ENCODE measurements at regions not wholly inside any gene's neighbourhood (a gene's known extent, or its start where the extent isn't known, plus 50 kb on each side); places are given as distances from the start of the nearest gene placed in this dataset.
A peak's percentile ranks its signal among the peaks of the same experiment; 100 is the strongest.
"Not testable (repeated sequence)": the region's sequence is repeated elsewhere in the genome, so short reads cannot be mapped to it uniquely, and the experiment has no call there.

DNA sequence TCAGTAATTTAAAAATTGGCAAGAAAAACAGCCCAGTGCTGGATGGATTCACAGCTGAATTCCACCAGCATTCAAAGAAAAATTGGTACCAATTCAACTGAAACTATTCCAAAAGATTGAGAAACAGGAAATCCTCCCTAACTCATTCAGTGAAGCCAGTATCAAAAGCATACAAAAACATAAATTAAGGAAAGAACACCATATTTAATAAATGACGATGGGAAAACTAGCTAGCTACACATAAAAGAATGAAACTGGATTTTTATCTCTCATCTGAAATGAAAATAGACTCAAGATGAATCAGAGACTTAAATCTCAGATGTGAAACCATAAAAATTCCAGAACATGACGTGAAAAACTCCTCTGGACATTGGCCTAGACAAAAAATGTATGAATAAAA lies 516.8 kb upstream of the SPANXN1 start:
- Histone ChIP-seq H3K4me3 (no peak overlapping the region), H3K9me3 (no peaks in the 10 kb centered on the region), H3K36me3 (no peaks in the 10 kb centered on the region), H3K27me3 (no peaks in the 10 kb centered on the region)
- no peak for DNase-seq

DNA sequence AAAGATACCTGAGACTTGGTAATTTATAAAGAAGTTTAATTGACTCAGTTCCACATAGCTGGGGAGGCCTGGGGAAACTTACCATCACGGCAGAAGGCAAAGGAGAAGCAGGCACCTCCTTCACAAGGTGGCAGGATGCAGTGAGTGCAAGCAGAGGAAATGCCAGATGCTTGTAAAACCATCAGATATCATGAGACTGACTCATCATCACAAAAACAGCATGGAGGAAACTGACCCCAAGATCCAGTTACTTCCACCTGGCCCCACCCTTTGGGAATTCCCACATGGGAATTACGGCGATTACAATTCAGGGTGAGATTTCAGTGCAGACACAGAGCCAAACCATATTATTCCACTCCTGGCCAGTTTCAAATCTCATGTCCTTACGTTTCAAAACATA lies 514.7 kb upstream of the SPANXN1 start:
- DNase-seq, result peak; percentile 0
- Histone ChIP-seq H3K36me3 (no peaks in the 10 kb centered on the region), H3K27me3 (no peaks in the 10 kb centered on the region), H3K9me3 (no peaks in the 10 kb centered on the region), H3K4me3 (no peak overlapping the region)

DNA sequence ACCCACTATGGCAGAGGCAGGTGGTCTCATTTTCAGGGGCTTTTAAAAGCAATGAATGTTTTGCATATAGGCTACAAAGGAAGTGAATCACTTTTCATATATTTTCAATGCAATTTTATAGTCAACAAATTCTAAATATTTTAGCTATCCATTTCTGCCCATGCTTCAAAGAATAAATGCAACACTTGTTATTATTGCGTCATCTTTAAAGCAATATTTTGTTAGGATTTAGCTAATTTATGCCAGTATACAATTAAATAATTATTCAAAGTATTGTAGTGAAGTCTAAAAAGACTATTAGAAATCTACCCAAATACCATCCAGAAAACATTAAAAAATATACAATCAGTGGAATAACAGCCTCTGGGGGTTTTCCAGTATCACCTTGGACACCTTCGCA lies 509.1 kb upstream of the SPANXN1 start:
- H3K4me3 ChIP-seq, result no peak overlapping the region
- no peaks in the 10 kb centered on the region for H3K36me3 ChIP-seq
- no peaks in the 10 kb centered on the region for H3K9me3 ChIP-seq
- H3K27me3 ChIP-seq, result no peaks in the 10 kb centered on the region
- no peak for DNase-seq

DNA sequence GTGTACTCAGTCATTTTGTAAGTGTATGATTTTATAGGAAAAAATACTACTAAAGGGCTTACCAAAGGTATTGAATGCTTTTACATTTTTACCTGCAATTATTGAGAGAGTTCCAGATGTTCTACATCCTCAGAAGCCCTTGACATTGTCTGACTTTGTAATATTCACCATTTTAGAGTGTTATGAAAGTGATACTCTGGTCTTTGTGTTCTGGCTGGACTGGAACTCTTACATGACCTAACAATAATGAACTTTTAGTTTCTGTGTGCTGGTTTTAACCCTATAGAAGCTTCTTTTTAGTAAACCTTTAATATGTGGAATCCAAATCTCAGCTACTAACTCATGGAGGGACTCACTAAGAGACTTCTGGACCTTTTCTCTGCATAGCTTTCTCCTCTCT lies 478.8 kb upstream of the SPANXN1 start:
- H3K36me3 ChIP-seq, result no peaks in the 10 kb centered on the region
- H3K27me3 ChIP-seq, result no peaks in the 10 kb centered on the region
- H3K4me3 ChIP-seq, result no peak overlapping the region
- no peak for DNase-seq
- H3K9me3 ChIP-seq, result no peaks in the 10 kb centered on the region

DNA sequence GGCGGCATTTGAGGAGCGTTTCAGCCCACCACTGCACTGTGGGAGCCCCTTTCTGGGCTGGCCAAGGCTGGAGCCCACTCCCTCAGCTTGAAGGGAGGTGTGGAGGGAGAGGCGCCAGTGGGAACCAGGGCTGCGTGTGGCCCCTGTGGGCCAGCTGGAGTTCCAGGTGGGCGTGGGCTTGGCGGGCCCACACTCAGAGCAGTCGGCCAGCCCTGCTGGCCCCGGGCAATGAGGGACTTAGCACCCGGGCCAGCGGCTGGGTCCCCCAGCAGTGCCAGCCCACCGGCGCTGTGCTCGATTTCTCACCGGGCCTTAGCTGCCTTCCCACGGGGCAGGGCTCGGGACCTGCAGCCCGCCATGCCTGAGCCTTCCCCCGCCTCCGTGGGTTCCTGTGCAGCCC lies 463.8 kb upstream of the SPANXN1 start:
- H3K36me3 ChIP-seq, DNase-seq, H3K27me3 ChIP-seq, H3K9me3 ChIP-seq, H3K4me3 ChIP-seq: not testable (repeated sequence)

DNA sequence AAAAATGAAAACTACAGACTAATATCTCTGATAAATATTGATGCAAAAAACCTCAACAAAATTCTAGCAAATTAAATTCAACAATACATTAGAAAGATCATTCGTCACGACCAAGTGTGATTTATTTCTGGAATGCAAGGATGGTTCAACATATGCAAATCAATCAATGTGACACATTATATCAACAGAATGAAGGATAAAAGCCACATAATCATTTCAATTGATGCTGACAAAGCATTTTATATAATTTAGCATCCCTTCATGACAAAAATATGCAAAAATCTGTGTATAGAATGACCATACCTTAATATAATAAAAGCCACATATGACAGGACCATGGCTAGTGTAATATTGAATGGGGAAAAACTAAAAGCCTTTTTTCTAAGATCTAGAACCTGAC lies 457.2 kb upstream of the SPANXN1 start:
- H3K4me3 ChIP-seq, result no peak overlapping the region
- no peak for DNase-seq
- H3K36me3 ChIP-seq, result no peaks in the 10 kb centered on the region
- H3K9me3 ChIP-seq, result no peaks in the 10 kb centered on the region
- no peaks in the 10 kb centered on the region for H3K27me3 ChIP-seq

DNA sequence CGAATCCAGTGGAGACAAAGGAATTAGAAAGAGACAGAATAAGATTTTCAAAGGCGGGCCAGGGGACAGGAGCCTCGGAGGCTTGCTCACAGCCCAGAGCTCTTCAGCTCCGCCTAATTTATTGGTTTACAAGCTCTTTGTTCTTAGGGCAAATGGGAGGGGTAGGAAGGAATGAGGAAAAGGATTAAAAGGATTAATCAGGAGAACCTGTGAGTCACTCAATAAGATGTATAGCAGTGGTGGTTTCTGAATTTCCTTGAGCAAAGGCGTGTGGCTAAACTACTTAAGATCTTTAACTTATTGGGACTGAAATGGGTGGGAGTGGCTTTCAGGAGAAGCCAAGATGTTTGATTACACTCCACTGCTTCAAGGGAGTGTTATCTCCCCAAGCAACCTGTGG lies 456.0 kb upstream of the SPANXN1 start:
- Histone ChIP-seq H3K27me3 (no peaks in the 10 kb centered on the region), H3K4me3 (no peak overlapping the region), H3K9me3 (no peaks in the 10 kb centered on the region), H3K36me3 (no peaks in the 10 kb centered on the region)
- DNase-seq, result no peak

DNA sequence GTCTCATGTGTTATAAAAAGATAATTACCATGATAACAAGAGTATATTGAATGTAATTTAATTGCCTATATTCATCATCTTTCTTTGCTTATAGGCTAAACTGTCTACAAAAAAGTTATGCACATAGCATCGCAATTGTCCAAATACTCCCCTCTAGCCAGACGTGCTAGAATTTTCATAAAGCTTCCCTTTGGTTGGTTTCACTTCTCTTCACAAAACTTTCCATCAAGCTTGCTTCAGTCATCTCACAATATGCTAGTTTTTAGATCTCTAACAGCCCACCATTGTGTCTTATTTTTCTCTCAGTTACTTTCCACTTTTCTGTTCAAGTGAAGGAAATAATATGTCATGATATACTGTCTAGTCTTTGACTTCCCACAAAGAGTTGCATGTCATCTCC lies 448.3 kb upstream of the SPANXN1 start:
- Histone ChIP-seq H3K9me3 (no peaks in the 10 kb centered on the region), H3K36me3 (no peaks in the 10 kb centered on the region), H3K27me3 (no peaks in the 10 kb centered on the region), H3K4me3 (no peak overlapping the region)
- DNase-seq, result no peak

DNA sequence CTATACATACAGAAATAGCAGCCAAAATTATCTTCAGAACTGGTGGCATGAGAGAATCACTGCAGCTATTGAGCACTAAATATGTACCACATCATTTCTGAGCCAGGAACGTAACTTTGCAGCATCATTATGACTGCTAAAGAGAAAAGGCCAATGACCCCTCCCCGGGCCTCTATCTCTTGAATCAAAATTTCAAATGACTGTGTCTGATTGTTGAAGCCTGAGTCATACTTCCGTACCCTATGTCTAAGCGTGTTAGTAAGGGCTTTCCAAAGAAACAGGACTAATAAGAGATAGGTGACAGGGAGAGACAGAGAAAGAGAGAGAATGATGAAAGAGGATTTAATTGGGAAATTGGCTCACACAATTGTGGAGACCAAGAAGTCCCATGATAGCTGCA lies 445.5 kb upstream of the SPANXN1 start:
- H3K9me3 ChIP-seq, result no peaks in the 10 kb centered on the region

DNA sequence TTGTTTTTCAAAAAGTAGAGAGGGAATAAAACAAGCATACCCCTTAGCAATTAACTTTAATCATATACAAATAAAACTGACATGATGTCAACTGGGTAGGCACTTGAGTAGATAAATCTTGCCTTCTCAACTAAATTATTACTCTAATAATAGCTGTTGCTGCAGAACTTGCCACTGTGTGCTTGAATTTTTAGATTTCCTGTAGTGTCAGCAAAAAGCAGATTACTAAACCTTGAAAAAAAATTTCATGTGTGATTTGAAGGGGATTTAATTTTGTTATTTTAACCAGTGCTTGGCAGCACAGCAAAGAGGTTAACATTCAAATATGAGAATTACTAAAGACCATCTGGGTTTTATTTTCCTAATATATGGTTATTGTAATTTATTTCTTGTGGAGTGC lies 438.3 kb upstream of the SPANXN1 start:
- no peaks in the 10 kb centered on the region for H3K27me3 ChIP-seq
- no peaks in the 10 kb centered on the region for H3K36me3 ChIP-seq
- no peak overlapping the region for H3K4me3 ChIP-seq
- DNase-seq, result no peak
- no peaks in the 10 kb centered on the region for H3K9me3 ChIP-seq

More for the DNA sequence above, 445.5 kb upstream of the SPANXN1 start:
- Histone ChIP-seq H3K4me3 (no peak overlapping the region), H3K27me3 (no peaks in the 10 kb centered on the region), H3K36me3 (no peaks in the 10 kb centered on the region)
- no peak for DNase-seq

DNA sequence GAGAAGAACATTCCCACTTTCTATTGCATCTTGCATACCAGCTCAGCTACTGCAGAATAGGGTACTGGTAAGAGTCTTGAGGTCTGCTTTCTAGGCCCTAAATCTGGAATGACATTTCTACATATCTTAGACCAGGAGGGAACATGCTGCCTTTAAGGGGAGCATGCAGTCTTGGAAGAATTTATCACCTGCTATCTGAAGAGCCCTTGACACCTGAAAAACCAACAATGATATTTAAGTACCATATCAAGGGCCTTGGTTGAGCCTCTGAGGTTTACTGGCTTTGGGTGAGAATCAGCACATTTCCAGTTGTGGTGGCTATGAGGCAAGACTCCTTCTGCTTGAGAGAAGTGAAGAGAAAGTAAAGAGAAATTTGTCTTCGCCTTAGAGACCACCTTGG lies 436.8 kb upstream of the SPANXN1 start:
- DNase-seq, result no peak
- Histone ChIP-seq H3K27me3 (no peaks in the 10 kb centered on the region), H3K36me3 (no peaks in the 10 kb centered on the region), H3K9me3 (no peaks in the 10 kb centered on the region), H3K4me3 (no peak overlapping the region)

DNA sequence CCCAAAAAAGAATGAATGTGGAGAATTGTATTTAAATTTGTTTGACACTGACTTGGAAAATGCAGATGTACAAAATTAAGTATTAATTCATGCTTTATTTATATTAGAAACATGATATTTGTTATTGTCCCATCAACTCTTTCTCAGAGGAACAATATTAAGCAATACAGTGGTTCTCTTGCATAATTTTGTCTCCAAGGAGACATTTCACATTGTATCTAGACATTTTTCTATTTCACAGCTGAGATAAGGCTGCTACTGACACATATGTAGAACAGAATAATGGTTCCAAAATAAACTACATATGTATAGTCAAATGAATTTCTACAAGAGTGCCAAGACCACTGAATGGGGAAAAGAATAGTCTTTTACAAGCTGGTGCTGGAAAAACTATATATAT lies 427.9 kb upstream of the SPANXN1 start:
- H3K36me3 ChIP-seq, result no peaks in the 10 kb centered on the region
- H3K9me3 ChIP-seq, result no peaks in the 10 kb centered on the region
- H3K27me3 ChIP-seq, result no peaks in the 10 kb centered on the region
- H3K4me3 ChIP-seq, result no peak overlapping the region
- DNase-seq, result no peak

DNA sequence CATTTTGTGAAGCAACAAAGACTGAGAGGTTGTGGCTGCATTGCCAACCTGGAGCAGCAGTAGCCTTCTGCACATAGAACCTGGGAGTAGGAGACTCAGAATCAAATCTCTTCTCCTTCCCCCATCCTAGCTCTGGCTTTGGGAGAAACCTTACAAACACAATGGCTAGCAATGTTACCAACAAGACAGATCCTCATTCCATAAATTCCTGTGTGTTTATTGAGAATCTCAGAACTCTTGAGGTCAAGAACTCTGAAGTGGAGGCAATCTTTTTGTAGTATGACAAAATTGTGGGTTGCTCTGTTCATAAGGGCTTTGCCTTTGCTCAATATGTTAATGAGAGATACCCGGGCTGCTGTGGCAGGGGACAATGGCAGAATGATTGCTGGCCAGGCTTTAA lies 406.7 kb upstream of the SPANXN1 start:
- Histone ChIP-seq H3K9me3 (no peaks in the 10 kb centered on the region), H3K4me3 (no peak overlapping the region), H3K36me3 (no peaks in the 10 kb centered on the region), H3K27me3 (no peaks in the 10 kb centered on the region)
- no peak for DNase-seq

DNA sequence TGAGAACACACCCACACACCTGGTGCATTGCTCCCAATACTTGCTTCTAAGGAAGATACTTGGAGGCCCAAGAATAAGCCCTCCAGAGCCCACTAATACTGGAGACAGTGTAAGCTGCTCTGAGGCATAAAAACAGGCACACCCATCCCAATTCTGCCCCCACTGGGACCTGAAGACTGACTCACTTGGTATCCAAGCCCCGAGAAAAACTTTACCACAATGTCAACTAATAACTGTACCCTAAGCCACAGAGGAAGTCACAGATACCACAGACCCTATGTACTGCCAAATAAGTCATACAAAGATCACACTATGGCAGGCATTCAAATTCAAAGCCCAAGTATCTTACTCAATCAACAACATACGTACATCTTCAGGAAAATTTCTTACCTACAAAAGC lies 398.2 kb upstream of the SPANXN1 start:
- H3K36me3 ChIP-seq, result no peaks in the 10 kb centered on the region
- H3K9me3 ChIP-seq, result no peaks in the 10 kb centered on the region
- no peak overlapping the region for H3K4me3 ChIP-seq
- no peak for DNase-seq
- no peaks in the 10 kb centered on the region for H3K27me3 ChIP-seq

DNA sequence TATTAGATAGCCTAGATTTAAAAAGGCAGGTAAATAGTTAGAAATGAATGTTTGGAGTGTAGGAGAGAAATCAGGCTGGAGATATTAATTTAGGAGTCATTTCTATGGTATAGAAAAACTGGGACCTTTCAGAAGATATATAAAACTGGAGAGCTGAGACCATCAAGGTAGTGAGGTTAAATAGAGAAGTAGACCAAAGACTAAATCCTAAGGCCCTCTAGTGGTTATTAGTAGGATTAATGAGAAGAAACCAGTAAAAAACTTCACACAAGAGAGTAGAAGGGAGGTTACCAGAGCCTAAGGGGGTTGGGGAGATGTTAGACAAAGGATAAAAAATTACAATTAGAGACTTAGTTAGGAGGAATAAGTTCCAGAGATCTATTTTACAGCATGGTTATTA lies 351.0 kb upstream of the SPANXN1 start:
- no peaks in the 10 kb centered on the region for H3K27me3 ChIP-seq
- no peak for DNase-seq
- no peaks in the 10 kb centered on the region for H3K36me3 ChIP-seq
- no peaks in the 10 kb centered on the region for H3K9me3 ChIP-seq
- no peak overlapping the region for H3K4me3 ChIP-seq

DNA sequence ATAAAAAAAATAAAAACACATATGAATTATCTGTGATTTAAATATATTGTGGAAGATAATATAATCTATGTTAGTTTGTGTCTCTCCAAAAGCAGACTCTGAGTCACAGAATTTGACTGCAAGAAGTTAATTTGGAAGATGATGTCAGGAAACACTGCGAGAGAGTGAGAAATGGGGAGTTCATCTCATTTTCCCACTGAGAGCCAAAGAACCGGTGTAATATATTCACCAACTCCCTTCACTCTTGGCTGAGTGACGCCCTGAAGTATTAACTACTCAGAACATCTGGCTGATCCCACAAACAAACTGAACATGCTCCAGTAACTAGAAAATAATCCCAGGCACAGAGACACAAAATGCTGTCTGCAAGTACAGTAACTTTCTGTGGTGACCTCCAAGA lies 345.8 kb upstream of the SPANXN1 start:
- Histone ChIP-seq H3K4me3 (no peak overlapping the region), H3K36me3 (no peaks in the 10 kb centered on the region), H3K27me3 (no peaks in the 10 kb centered on the region), H3K9me3 (no peaks in the 10 kb centered on the region)
- no peak for DNase-seq

DNA sequence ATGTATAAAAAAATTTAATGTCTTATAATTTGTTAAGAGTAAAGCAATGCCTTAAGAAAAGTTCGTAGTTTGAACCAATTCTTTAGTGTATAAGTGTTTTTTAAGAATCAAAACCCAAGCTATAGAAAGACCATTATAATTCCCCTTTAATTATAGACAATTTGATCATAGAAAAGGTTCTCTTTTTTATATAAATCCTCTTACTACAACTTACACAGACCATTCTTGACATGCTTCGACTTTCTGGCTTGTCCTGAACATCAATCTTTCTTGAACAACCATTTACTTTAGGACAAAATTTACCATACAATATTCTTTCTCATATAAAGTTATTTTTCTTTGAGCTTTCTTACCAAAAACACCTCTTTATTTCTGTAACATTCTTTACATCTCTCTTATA lies 330.5 kb upstream of the SPANXN1 start:
- no peak for DNase-seq
- no peak overlapping the region for H3K4me3 ChIP-seq
- H3K27me3 ChIP-seq, result no peaks in the 10 kb centered on the region
- H3K36me3 ChIP-seq, result no peaks in the 10 kb centered on the region
- no peaks in the 10 kb centered on the region for H3K9me3 ChIP-seq

DNA sequence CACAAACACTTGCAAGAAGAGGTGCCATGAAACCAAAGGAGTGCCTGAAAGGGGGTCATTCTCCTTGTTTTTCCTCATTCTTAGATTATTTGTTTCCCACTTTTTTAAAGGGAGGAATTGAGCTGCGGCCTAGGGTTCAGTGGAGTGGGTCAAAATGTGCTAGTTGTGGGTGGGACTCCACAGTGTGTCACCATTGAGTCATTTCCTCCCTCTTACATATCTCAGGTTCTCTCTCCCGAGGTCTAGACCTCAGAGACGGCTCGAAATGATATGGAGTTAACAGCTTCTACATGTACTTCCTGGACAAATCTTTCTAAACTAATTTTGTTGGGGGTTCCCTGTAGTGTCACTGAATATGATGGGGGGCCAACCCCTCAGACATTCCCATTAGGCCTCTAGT lies 328.4 kb upstream of the SPANXN1 start:
- H3K4me3 ChIP-seq, result no peak overlapping the region
- no peaks in the 10 kb centered on the region for H3K9me3 ChIP-seq
- no peak for DNase-seq
- no peaks in the 10 kb centered on the region for H3K36me3 ChIP-seq
- no peaks in the 10 kb centered on the region for H3K27me3 ChIP-seq

DNA sequence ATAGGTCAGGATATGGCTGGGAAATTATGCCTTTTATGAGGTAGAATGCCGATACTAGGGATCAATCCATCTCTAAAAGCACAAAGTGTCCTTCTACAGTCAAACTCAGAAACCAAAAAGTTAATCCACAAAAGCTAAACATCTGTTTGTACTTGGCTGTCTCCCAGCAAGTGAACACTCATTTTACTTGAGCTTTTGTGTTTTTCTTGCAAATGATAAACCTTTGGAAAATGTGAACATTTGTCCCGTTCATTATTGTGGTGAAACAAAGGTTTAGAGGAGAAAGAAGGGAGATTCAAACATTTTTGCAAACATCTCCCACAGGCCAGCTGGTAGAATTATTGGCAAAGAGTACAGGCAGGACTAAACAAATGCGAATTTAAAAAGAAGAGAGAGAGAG lies 300.6 kb upstream of the SPANXN1 start:
- Histone ChIP-seq H3K9me3 (no peaks in the 10 kb centered on the region), H3K4me3 (no peak overlapping the region), H3K27me3 (no peaks in the 10 kb centered on the region), H3K36me3 (no peaks in the 10 kb centered on the region)
- no peak for DNase-seq
